Activated naive CD4-positive, alpha-beta T cell treated with anti-CD3 and anti-CD28 coated beads, Interleukin-2, amount 50 U/mL, for 72 hours (primary cell): ENCODE measurements at regions not wholly inside any gene's neighbourhood (a gene's known extent, or its start where the extent isn't known, plus 50 kb on each side); places are given as distances from the start of the nearest gene placed in this dataset.
"Not testable (repeated sequence)": the region's sequence is repeated elsewhere in the genome, so short reads cannot be mapped to it uniquely, and the experiment has no call there.

Source experiments
- ATAC-seq, 2 donors: fragments of 150-1000 bp; cut with Tn5 transposase; 2 replicates each; pipeline ENCODE4 v1.10.0; 2021; ENCODE audit warnings: mild to moderate bottlenecking in 2 of 2, moderate library complexity in 2 of 2
- DNase-seq, 2 donors: peaks; one replicate each; pipeline ENCODE4 v3.0.0; 2021 to 2022; ENCODE audit warnings: low spot score in 2 of 2
- H3K27ac Mint-ChIP-seq, 2 donors: one replicate each; pipeline ENCODE4 v1.8.0; 2022; ENCODE audit warnings: mild to moderate bottlenecking in 2 of 2, mixed read lengths in 2 of 2
- H3K36me3 Mint-ChIP-seq, 2 donors: one replicate each; pipeline ENCODE4 v1.8.0; 2022; ENCODE audit warnings: mixed read lengths in 2 of 2
- H3K9me3 Mint-ChIP-seq, 2 donors: one replicate each; pipeline ENCODE4 v1.8.0; 2022; ENCODE audit warnings: mixed read lengths in 2 of 2

GRCh38 chr1:166418344-166418933 is 251.6 kb upstream of the FAM78B start:
- H3K9me3 Mint-ChIP-seq: peaks cover 0 to 8% of the 10 kb centered on the region in 2 donors
- ATAC-seq (no peak), DNase-seq (no peak)
- no peak overlapping the region for H3K27ac Mint-ChIP-seq
- H3K36me3 Mint-ChIP-seq: peaks cover 0 to 16% of the 10 kb centered on the region in 2 donors

GRCh38 chr1:166422586-166422985 is 255.8 kb upstream of the FAM78B start:
- not testable (repeated sequence) for ATAC-seq, H3K36me3 Mint-ChIP-seq, DNase-seq, H3K9me3 Mint-ChIP-seq, H3K27ac Mint-ChIP-seq

- Mint-ChIP-seq H3K27ac (no peak overlapping the region), H3K9me3 (no peaks in the 10 kb centered on the region), H3K36me3 (no peaks in the 10 kb centered on the region)
- DNase-seq (no peak), ATAC-seq (no peak)
These were observed 265.9 kb upstream of the FAM78B start for GRCh38 chr1:166432655-166433054.

GRCh38 chr1:166433404-166434304 is 266.9 kb upstream of the FAM78B start:
- H3K36me3 Mint-ChIP-seq, ATAC-seq, H3K9me3 Mint-ChIP-seq, H3K27ac Mint-ChIP-seq, DNase-seq: not testable (repeated sequence)

GRCh38 chr1:166457700-166458099 is 290.9 kb upstream of the FAM78B start:
- Mint-ChIP-seq H3K9me3 (no peaks in the 10 kb centered on the region), H3K36me3 (no peaks in the 10 kb centered on the region), H3K27ac (no peak overlapping the region)
- ATAC-seq: no peak
- DNase-seq: no peak

- DNase-seq (no peak), ATAC-seq (no peak)
- peaks cover 13% of the 10 kb centered on the region in 2 donors for H3K9me3 Mint-ChIP-seq
- H3K27ac Mint-ChIP-seq: no peak overlapping the region
- peaks cover 0 to 15% of the 10 kb centered on the region in 2 donors for H3K36me3 Mint-ChIP-seq
These were observed 297.5 kb upstream of the FAM78B start for GRCh38 chr1:166464333-166464732.

GRCh38 chr1:166470014-166470413 is 303.2 kb upstream of the FAM78B start:
- H3K9me3 Mint-ChIP-seq: peaks cover 6% of the 10 kb centered on the region in 2 donors
- DNase-seq: no peak
- ATAC-seq: no peak
- no peak overlapping the region for H3K27ac Mint-ChIP-seq
- peaks cover 0 to 9% of the 10 kb centered on the region in 2 donors for H3K36me3 Mint-ChIP-seq

GRCh38 chr1:166470441-166470840 is 303.6 kb upstream of the FAM78B start:
- H3K9me3 Mint-ChIP-seq: peaks cover 1 to 2% of the 10 kb centered on the region in 2 donors
- H3K36me3 Mint-ChIP-seq: peaks cover 0 to 4% of the 10 kb centered on the region in 2 donors
- H3K27ac Mint-ChIP-seq: no peak overlapping the region
- ATAC-seq (no peak), DNase-seq (no peak)

GRCh38 chr1:166471359-166471758 is 304.6 kb upstream of the FAM78B start:
- H3K36me3 Mint-ChIP-seq: no peaks in the 10 kb centered on the region
- no peaks in the 10 kb centered on the region for H3K9me3 Mint-ChIP-seq
- no peak for ATAC-seq
- no peak overlapping the region for H3K27ac Mint-ChIP-seq
- no peak for DNase-seq

- Mint-ChIP-seq H3K27ac (no peak overlapping the region), H3K9me3 (no peaks in the 10 kb centered on the region), H3K36me3 (no peaks in the 10 kb centered on the region)
- peak in 1 of 2 donors; percentile 50 for DNase-seq
- no peak for ATAC-seq
These were observed 312.3 kb upstream of the FAM78B start for GRCh38 chr1:166479052-166479631.

- Mint-ChIP-seq H3K36me3 (peaks cover 0 to 5% of the 10 kb centered on the region in 2 donors), H3K9me3 (no peaks in the 10 kb centered on the region), H3K27ac (no peak overlapping the region)
- ATAC-seq: no peak
- DNase-seq: no peak
These were observed 317.7 kb upstream of the FAM78B start for GRCh38 chr1:166484471-166484870.

GRCh38 chr1:166484871-166485270 is 318.1 kb upstream of the FAM78B start:
- H3K36me3 Mint-ChIP-seq: peaks cover 0 to 5% of the 10 kb centered on the region in 2 donors
- no peaks in the 10 kb centered on the region for H3K9me3 Mint-ChIP-seq
- H3K27ac Mint-ChIP-seq: no peak overlapping the region
- DNase-seq: no peak
- ATAC-seq: no peak

- no peak for ATAC-seq
- DNase-seq: no peak
- H3K27ac Mint-ChIP-seq: no peak overlapping the region
- peaks cover 0 to 5% of the 10 kb centered on the region in 2 donors for H3K36me3 Mint-ChIP-seq
- no peaks in the 10 kb centered on the region for H3K9me3 Mint-ChIP-seq
These were observed 318.8 kb upstream of the FAM78B start for GRCh38 chr1:166485620-166486019.

GRCh38 chr1:166488327-166488726 is 321.5 kb upstream of the FAM78B start:
- H3K36me3 Mint-ChIP-seq: peaks cover 0 to 5% of the 10 kb centered on the region in 2 donors
- DNase-seq (no peak), ATAC-seq (no peak)
- H3K27ac Mint-ChIP-seq: no peak overlapping the region
- no peaks in the 10 kb centered on the region for H3K9me3 Mint-ChIP-seq

GRCh38 chr1:166489356-166489669 is 322.5 kb upstream of the FAM78B start:
- peaks cover 0 to 5% of the 10 kb centered on the region in 2 donors for H3K36me3 Mint-ChIP-seq
- DNase-seq: no peak
- H3K27ac Mint-ChIP-seq: no peak overlapping the region
- no peak for ATAC-seq
- H3K9me3 Mint-ChIP-seq: no peaks in the 10 kb centered on the region

- ATAC-seq: peak; percentile 81 to 85
- Mint-ChIP-seq H3K36me3 (peaks cover 0 to 5% of the 10 kb centered on the region in 2 donors), H3K27ac (no peak overlapping the region)
These were observed 323.1 kb upstream of the FAM78B start for GRCh38 chr1:166489670-166490436.

More at GRCh38 chr1:166489670-166490436, 323.1 kb upstream of the FAM78B start:
- DNase-seq: peak; percentile 44 to 62
- no peaks in the 10 kb centered on the region for H3K9me3 Mint-ChIP-seq
